ENCODE measurements at regions not wholly inside any gene's neighbourhood (a gene's known extent, or its start where the extent isn't known, plus 50 kb on each side); places are given as distances from the start of the nearest gene placed in this dataset.
"Not testable (repeated sequence)": the region's sequence is repeated elsewhere in the genome, so short reads cannot be mapped to it uniquely, and the experiment has no call there.

- no peak overlapping the region for H3K27ac Mint-ChIP-seq
- no peaks in the 10 kb centered on the region for H3K36me3 Mint-ChIP-seq (ENCODE audit: low read depth)
- intact Hi-C loops (cut with micrococcal nuclease) = no loop called here
- no peaks in the 10 kb centered on the region for H3K4me1 Mint-ChIP-seq (ENCODE audit: low read depth)
- H3K27me3 Mint-ChIP-seq (ENCODE audit: low read depth) = peaks cover 11% of the 10 kb centered on the region
- H3K9me3 Mint-ChIP-seq = no peaks in the 10 kb centered on the region
- CTCF ChIA-PET = no interaction called here
- no peak overlapping the region for H3K4me3 Mint-ChIP-seq
- no peak for DNase-seq
Measured at GRCh38 chr12:108442067-108442466, 73.0 kb upstream of the FICD start.

GRCh38 chr12:108441549-108441948, 73.5 kb upstream of the FICD start:
- no peak for DNase-seq
- H3K4me1 Mint-ChIP-seq (ENCODE audit: low read depth) = no peaks in the 10 kb centered on the region

GRCh38 chr12:108440736-108441135, 74.3 kb upstream of the FICD start:
- intact Hi-C loops (cut with micrococcal nuclease) = no loop called here
- Mint-ChIP-seq H3K9me3 (no peaks in the 10 kb centered on the region), H3K4me3 (no peak overlapping the region), H3K27me3 (ENCODE audit: low read depth) (peaks cover 7% of the 10 kb centered on the region), H3K36me3 (ENCODE audit: low read depth) (no peaks in the 10 kb centered on the region), H3K27ac (no peak overlapping the region), H3K4me1 (ENCODE audit: low read depth) (no peaks in the 10 kb centered on the region)
- no peak for DNase-seq
- CTCF ChIA-PET = no interaction called here

More at GRCh38 chr12:108441549-108441948, 73.5 kb upstream of the FICD start:
- Mint-ChIP-seq H3K36me3 (ENCODE audit: low read depth) (no peaks in the 10 kb centered on the region), H3K27me3 (ENCODE audit: low read depth) (peaks cover 7% of the 10 kb centered on the region), H3K27ac (no peak overlapping the region), H3K4me3 (no peak overlapping the region), H3K9me3 (no peaks in the 10 kb centered on the region)
- intact Hi-C loops (cut with micrococcal nuclease) = no loop called here
- CTCF ChIA-PET = no interaction called here

DNA sequence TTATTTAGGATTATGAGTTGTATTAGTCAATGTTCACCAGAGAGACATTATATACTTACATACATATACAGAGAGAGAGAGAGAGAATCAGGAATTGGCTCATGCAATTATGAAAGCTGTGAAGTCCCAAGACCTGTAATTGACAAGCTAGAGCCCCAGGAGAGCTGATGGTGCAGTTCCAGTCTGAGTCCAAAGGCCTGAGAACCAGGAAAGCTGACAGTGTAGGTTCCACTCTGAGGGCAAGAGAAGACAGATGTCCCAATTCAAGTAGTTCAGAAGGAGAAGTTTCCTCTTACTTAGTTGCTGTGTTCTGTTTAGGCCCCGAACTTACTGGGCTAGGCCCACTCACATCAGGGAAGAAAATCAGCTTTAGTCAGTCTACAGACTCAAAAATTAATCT, 76.4 kb upstream of the FICD start:
- H3K27me3 Mint-ChIP-seq (ENCODE audit: low read depth) = peaks cover 4% of the 10 kb centered on the region
- no peak overlapping the region for H3K27ac Mint-ChIP-seq
- no peaks in the 10 kb centered on the region for H3K36me3 Mint-ChIP-seq (ENCODE audit: low read depth)
- DNase-seq = no peak
- H3K4me1 Mint-ChIP-seq (ENCODE audit: low read depth) = no peaks in the 10 kb centered on the region
- no peak overlapping the region for H3K4me3 Mint-ChIP-seq
- CTCF ChIA-PET = no interaction called here
- H3K9me3 Mint-ChIP-seq = no peaks in the 10 kb centered on the region
- intact Hi-C loops (cut with micrococcal nuclease) = no loop called here

- peaks cover 4% of the 10 kb centered on the region for H3K27me3 Mint-ChIP-seq (ENCODE audit: low read depth)
- H3K27ac Mint-ChIP-seq = no peak overlapping the region
- no peak for DNase-seq
- H3K36me3 Mint-ChIP-seq (ENCODE audit: low read depth) = no peaks in the 10 kb centered on the region
- H3K4me3 Mint-ChIP-seq = no peak overlapping the region
- no peaks in the 10 kb centered on the region for H3K9me3 Mint-ChIP-seq
- CTCF ChIA-PET = no interaction called here
- intact Hi-C loops (cut with micrococcal nuclease) = no loop called here
- H3K4me1 Mint-ChIP-seq (ENCODE audit: low read depth) = no peaks in the 10 kb centered on the region
Measured at GRCh38 chr12:108432423-108433121, 82.5 kb upstream of the FICD start.

DNA sequence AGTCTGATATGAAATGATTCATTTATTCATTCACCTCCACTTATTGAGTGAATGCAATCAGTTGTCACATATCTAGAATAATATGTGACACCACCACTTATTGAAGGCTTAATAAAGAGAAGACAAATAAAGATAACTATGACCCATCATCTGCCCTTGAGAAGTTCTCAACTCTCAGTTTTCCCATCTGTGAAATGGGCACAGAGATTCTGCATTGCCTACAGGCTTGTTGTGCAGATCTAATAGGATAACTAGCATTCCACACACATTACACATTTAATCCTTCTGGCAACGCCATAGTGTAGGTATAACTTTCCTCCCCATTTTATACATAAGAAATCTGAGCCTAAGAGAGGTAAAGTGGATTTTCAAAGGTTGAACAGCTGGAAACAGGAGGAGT, 84.2 kb upstream of the FICD start:
- no peaks in the 10 kb centered on the region for H3K4me1 Mint-ChIP-seq (ENCODE audit: low read depth)

GRCh38 chr12:108430245-108430644, 84.8 kb upstream of the FICD start:
- no peak for DNase-seq
- H3K4me3 Mint-ChIP-seq = no peak overlapping the region
- no peaks in the 10 kb centered on the region for H3K9me3 Mint-ChIP-seq
- H3K36me3 Mint-ChIP-seq (ENCODE audit: low read depth) = no peaks in the 10 kb centered on the region
- intact Hi-C loops (cut with micrococcal nuclease) = no loop called here
- H3K27me3 Mint-ChIP-seq (ENCODE audit: low read depth) = peaks cover 6% of the 10 kb centered on the region
- no peak overlapping the region for H3K27ac Mint-ChIP-seq
- no peaks in the 10 kb centered on the region for H3K4me1 Mint-ChIP-seq (ENCODE audit: low read depth)
- CTCF ChIA-PET = no interaction called here

More for the DNA sequence above, 84.2 kb upstream of the FICD start:
- Mint-ChIP-seq H3K4me3 (no peak overlapping the region), H3K27me3 (ENCODE audit: low read depth) (peaks cover 6% of the 10 kb centered on the region), H3K27ac (no peak overlapping the region), H3K9me3 (no peaks in the 10 kb centered on the region), H3K36me3 (ENCODE audit: low read depth) (no peaks in the 10 kb centered on the region)
- DNase-seq = no peak
- CTCF ChIA-PET = interaction anchor here (0.7 kb wide), 1 partner anchor 269 kb away, joined by 4 read pairs; no protein-coding TSS in a partner anchor
- intact Hi-C loops (cut with micrococcal nuclease) = no loop called here

- no peak overlapping the region for H3K4me3 Mint-ChIP-seq
- H3K36me3 Mint-ChIP-seq (ENCODE audit: low read depth) = no peaks in the 10 kb centered on the region
- CTCF ChIA-PET = no interaction called here
- H3K4me1 Mint-ChIP-seq (ENCODE audit: low read depth) = no peaks in the 10 kb centered on the region
- intact Hi-C loops (cut with micrococcal nuclease) = no loop called here
- DNase-seq = no peak
- peaks cover 13% of the 10 kb centered on the region for H3K27me3 Mint-ChIP-seq (ENCODE audit: low read depth)
- H3K27ac Mint-ChIP-seq = no peak overlapping the region
- no peaks in the 10 kb centered on the region for H3K9me3 Mint-ChIP-seq
Measured at GRCh38 chr12:108425238-108425795, 86.2 kb upstream of the CMKLR1 start.

- Mint-ChIP-seq H3K36me3 (ENCODE audit: low read depth) (no peaks in the 10 kb centered on the region), H3K9me3 (no peaks in the 10 kb centered on the region), H3K4me3 (no peak overlapping the region), H3K27me3 (ENCODE audit: low read depth) (peaks cover 15% of the 10 kb centered on the region), H3K27ac (no peak overlapping the region), H3K4me1 (ENCODE audit: low read depth) (no peaks in the 10 kb centered on the region)
- CTCF ChIA-PET = no interaction called here
- intact Hi-C loops (cut with micrococcal nuclease) = no loop called here
- DNase-seq = no peak
Measured at GRCh38 chr12:108424816-108425215, 85.7 kb upstream of the CMKLR1 start.

DNA sequence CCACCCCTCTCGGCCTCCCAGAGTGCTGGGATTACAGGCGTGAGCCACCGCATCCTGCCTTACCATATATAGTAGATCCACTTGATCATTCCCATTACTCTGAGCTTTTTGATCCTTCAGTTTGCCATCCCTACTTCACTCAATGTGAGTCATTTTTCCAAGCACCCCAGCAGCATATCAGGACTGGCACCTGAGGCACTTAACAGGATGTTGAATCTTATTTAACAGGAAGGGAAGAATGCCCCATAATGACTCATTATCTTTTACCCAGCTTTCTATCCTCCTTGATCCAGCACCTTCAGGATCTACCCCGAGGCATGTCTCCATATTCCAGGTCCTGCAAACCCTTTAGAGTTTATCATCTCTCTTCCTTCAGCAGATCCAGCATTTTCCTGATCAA, 84.9 kb upstream of the CMKLR1 start:
- H3K27me3 Mint-ChIP-seq (ENCODE audit: low read depth) = peaks cover 15% of the 10 kb centered on the region
- no peak overlapping the region for H3K27ac Mint-ChIP-seq
- CTCF ChIA-PET = interaction anchor here (0.6 kb wide), 1 partner anchor 10 kb away, joined by 3 read pairs; no protein-coding TSS in a partner anchor
- no peak for DNase-seq
- H3K4me3 Mint-ChIP-seq = no peak overlapping the region
- no peaks in the 10 kb centered on the region for H3K9me3 Mint-ChIP-seq
- H3K4me1 Mint-ChIP-seq (ENCODE audit: low read depth) = no peaks in the 10 kb centered on the region
- H3K36me3 Mint-ChIP-seq (ENCODE audit: low read depth) = no peaks in the 10 kb centered on the region
- intact Hi-C loops (cut with micrococcal nuclease) = no loop called here

- CTCF ChIA-PET = no interaction called here
- Mint-ChIP-seq H3K4me3 (no peak overlapping the region), H3K9me3 (no peaks in the 10 kb centered on the region), H3K27ac (no peak overlapping the region), H3K27me3 (ENCODE audit: low read depth) (peaks cover 15% of the 10 kb centered on the region), H3K4me1 (ENCODE audit: low read depth) (no peaks in the 10 kb centered on the region), H3K36me3 (ENCODE audit: low read depth) (no peaks in the 10 kb centered on the region)
- no peak for DNase-seq
- intact Hi-C loops (cut with micrococcal nuclease) = no loop called here
Measured at GRCh38 chr12:108423486-108423885, 84.4 kb upstream of the CMKLR1 start.

DNA sequence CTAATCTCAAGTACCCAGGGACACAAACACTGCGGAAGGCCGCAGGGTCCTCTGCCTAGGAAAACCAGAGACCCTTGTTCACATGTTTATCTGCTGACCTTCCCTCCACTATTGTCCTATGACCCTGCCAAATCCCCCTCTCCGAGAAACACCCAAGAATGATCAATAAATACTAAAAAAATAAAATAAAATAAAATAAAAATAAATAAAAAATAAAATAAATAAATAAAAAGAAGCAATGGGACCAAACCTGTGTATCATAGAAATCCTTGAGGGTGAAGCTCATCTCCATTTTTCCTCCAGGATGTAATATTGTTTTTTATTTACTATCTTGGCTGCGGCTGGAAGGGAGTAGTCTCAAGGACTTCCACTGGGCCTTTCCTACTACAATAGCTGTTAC, 82.0 kb upstream of the CMKLR1 start:
- DNase-seq; intact Hi-C loops (cut with micrococcal nuclease); H3K4me1 Mint-ChIP-seq (ENCODE audit: low read depth); H3K4me3 Mint-ChIP-seq; H3K9me3 Mint-ChIP-seq; H3K27ac Mint-ChIP-seq; H3K36me3 Mint-ChIP-seq (ENCODE audit: low read depth): not testable (repeated sequence)
- CTCF ChIA-PET = interaction anchor here (0.6 kb wide), 1 partner anchor 750 kb away, joined by 3 read pairs; no protein-coding TSS in a partner anchor
- H3K27me3 Mint-ChIP-seq (ENCODE audit: low read depth) = peaks cover 13% of the 10 kb centered on the region

GRCh38 chr12:108420421-108420820, 81.3 kb upstream of the CMKLR1 start:
- H3K36me3 Mint-ChIP-seq (ENCODE audit: low read depth); H3K9me3 Mint-ChIP-seq; H3K4me1 Mint-ChIP-seq (ENCODE audit: low read depth); DNase-seq; H3K4me3 Mint-ChIP-seq; CTCF ChIA-PET; H3K27ac Mint-ChIP-seq; intact Hi-C loops (cut with micrococcal nuclease): not testable (repeated sequence)
- peaks cover 13% of the 10 kb centered on the region for H3K27me3 Mint-ChIP-seq (ENCODE audit: low read depth)

All from activated naive CD4-positive, alpha-beta T cell treated with anti-CD3 and anti-CD28 coated beads for 36 hours (primary cell).